PC-9 (cell line): ENCODE measurements at regions not wholly inside any gene's neighbourhood (a gene's known extent, or its start where the extent isn't known, plus 50 kb on each side); places are given as distances from the start of the nearest gene placed in this dataset.

Experiments
- CTCF ChIP-seq: fragments of 200-600 bp; sonication (generic); conservative IDR thresholded peaks from 2 replicates; pipeline ENCODE4 v1.6.1; 2017; ENCODE audit warnings: mixed run types, antibody characterized with exemption, mild to moderate bottlenecking, moderate library complexity
- EZH2 ChIP-seq: fragments of 200-600 bp; sonication (generic); IDR thresholded peaks from 2 replicates; pipeline ENCODE4 v1.8.0; 2017; ENCODE audit warnings: antibody characterized with exemption, low read depth

- TF ChIP-seq CTCF (no peak), EZH2 (no peak)
Observed at GRCh38 chr14:43123544-43123943, 1383.5 kb downstream of the FSCB start.
